HL-60 (cell line): ENCODE measurements at regions not wholly inside any gene's neighbourhood (a gene's known extent, or its start where the extent isn't known, plus 50 kb on each side); places are given as distances from the start of the nearest gene placed in this dataset.

Experiments used
- DNase-seq, 2 experiments: peaks; one replicate each; pipeline ENCODE4 v3.0.0-alpha.2; 2010 to 2020; ENCODE audit warnings: low read depth in 1 of 2, low spot score in 1 of 2
- H3K27ac ChIP-seq: fragments of 250-450 bp; sonication (Bioruptor Pico); replicated peaks from 2 replicates; pipeline ENCODE4 v1.5.1; 2020; ENCODE audit warnings: mild to moderate bottlenecking, moderate library complexity
- H3K27me3 ChIP-seq: fragments of 250-450 bp; sonication (Bioruptor Pico); 2 replicates; pipeline ENCODE4 v1.5.1; 2021; ENCODE audit warnings: mild to moderate bottlenecking, moderate library complexity; ENCODE audit not compliant: insufficient read depth, poor library complexity, severe bottlenecking
- H3K4me3 ChIP-seq: replicated peaks from 2 replicates; pipeline ENCODE4 v1.5.1; 2011; ENCODE audit warnings: mild to moderate bottlenecking, control low read depth, low read length; ENCODE audit not compliant: insufficient read depth
- CTCF ChIP-seq: IDR thresholded peaks from one replicate; pipeline ENCODE4 v1.5.1; 2011; ENCODE audit warnings: low read length, control low read depth, inconsistent platforms; ENCODE audit not compliant: insufficient read depth
- GABPA ChIP-seq: IDR thresholded peaks from 2 replicates; pipeline ENCODE4 v1.6.1; 2012; ENCODE audit warnings: low read depth
- POLR2AphosphoS5 ChIP-seq: IDR thresholded peaks from 2 replicates; pipeline ENCODE4 v1.6.1; 2012; ENCODE audit warnings: low read depth
- REST ChIP-seq: IDR thresholded peaks from 2 replicates; pipeline ENCODE4 v1.6.1; 2012; ENCODE audit warnings: low read depth; ENCODE audit not compliant: insufficient replicate concordance
- SPI1 ChIP-seq: IDR thresholded peaks from 2 replicates; pipeline ENCODE4 v1.6.1; 2012; ENCODE audit warnings: low read depth, mild to moderate bottlenecking, borderline replicate concordance

- Histone ChIP-seq H3K27me3 (no peaks in the 10 kb centered on the region), H3K4me3 (no peak overlapping the region), H3K27ac (no peak overlapping the region)
- DNase-seq: no peak
- no peak for TF ChIP-seq SPI1
- no peak for TF ChIP-seq POLR2AphosphoS5
- no peak for TF ChIP-seq REST
- no peak for TF ChIP-seq CTCF
- TF ChIP-seq GABPA: no peak
Observed at GRCh38 chr20:24866008-24866407, 83.1 kb upstream of the CST7 start.

- no peaks in the 10 kb centered on the region for H3K27me3 ChIP-seq
- no peak for DNase-seq
- H3K27ac ChIP-seq: no peak overlapping the region
- no peak overlapping the region for H3K4me3 ChIP-seq
- TF ChIP-seq REST: no peak
- no peak for TF ChIP-seq GABPA
- no peak for TF ChIP-seq SPI1
- TF ChIP-seq POLR2AphosphoS5: no peak
- no peak for TF ChIP-seq CTCF
Observed at GRCh38 chr20:24866742-24867141, 82.3 kb upstream of the CST7 start.

GRCh38 chr20:24867556-24867955 lies 81.5 kb upstream of the CST7 start:
- Histone ChIP-seq H3K27me3 (peaks cover 1% of the 10 kb centered on the region), H3K4me3 (no peak overlapping the region), H3K27ac (no peak overlapping the region)
- DNase-seq: no peak
- TF ChIP-seq GABPA: no peak
- TF ChIP-seq REST: no peak
- no peak for TF ChIP-seq CTCF
- no peak for TF ChIP-seq POLR2AphosphoS5
- no peak for TF ChIP-seq SPI1
